Endothelial cell (in vitro differentiated cells): ENCODE measurements at regions not wholly inside any gene's neighbourhood (a gene's known extent, or its start where the extent isn't known, plus 50 kb on each side); places are given as distances from the start of the nearest gene placed in this dataset.

Experiments
- DNase-seq: peaks from one replicate; pipeline ENCODE4 v3.0.0; 2021; ENCODE audit warnings: low spot score
- H3K27ac Mint-ChIP-seq: one replicate; pipeline ENCODE4 v1.8.0; 2021; ENCODE audit warnings: mixed read lengths, inconsistent platforms; ENCODE audit not compliant: unreplicated experiment
- H3K27me3 Mint-ChIP-seq: one replicate; pipeline ENCODE4 v1.8.0; 2021; ENCODE audit warnings: mild to moderate bottlenecking, moderate library complexity, mixed read lengths, inconsistent platforms; ENCODE audit not compliant: unreplicated experiment
- H3K36me3 Mint-ChIP-seq: one replicate; pipeline ENCODE4 v1.8.0; 2021; ENCODE audit warnings: mild to moderate bottlenecking, low read depth, mixed read lengths, inconsistent platforms; ENCODE audit not compliant: unreplicated experiment
- H3K4me1 Mint-ChIP-seq: one replicate; pipeline ENCODE4 v1.8.0; 2021; ENCODE audit warnings: mild to moderate bottlenecking, mixed read lengths, inconsistent platforms; ENCODE audit not compliant: unreplicated experiment
- H3K4me3 Mint-ChIP-seq: one replicate; pipeline ENCODE4 v1.8.0; 2021; ENCODE audit warnings: mild to moderate bottlenecking, mixed read lengths, inconsistent platforms; ENCODE audit not compliant: unreplicated experiment
- H3K9me3 Mint-ChIP-seq: one replicate; pipeline ENCODE4 v1.8.0; 2021; ENCODE audit warnings: mixed read lengths, inconsistent platforms; ENCODE audit not compliant: unreplicated experiment
- TF ChIP-seq, protein P1 (sequence below): fragments of 200-600 bp; sonication (generic); IDR thresholded peaks from one replicate; pipeline ENCODE4 v1.5.0; 2021; ENCODE audit warnings: antibody characterized with exemption; ENCODE audit not compliant: unreplicated experiment

DNA sequence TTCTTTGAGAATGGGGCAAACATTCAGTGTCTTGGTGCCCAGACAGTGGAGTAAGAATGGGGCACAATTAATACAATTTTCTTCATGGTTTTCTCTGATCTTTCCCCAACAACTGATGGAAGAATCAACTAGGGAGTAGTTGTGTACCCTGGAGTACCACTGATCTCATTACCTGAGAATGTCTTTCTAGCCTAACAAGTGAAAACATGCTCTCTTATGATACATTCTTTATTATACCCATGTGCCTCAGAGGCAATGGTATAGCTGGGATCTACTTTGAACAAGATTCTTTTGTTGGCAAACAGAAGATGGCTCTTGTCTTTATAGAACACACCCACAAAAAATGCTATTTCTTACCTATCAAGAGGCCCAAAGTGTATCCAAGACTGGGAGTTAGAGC, 250.6 kb upstream of the CMC1 start:
- Mint-ChIP-seq H3K27ac (no peak overlapping the region), H3K4me1 (no peaks in the 10 kb centered on the region), H3K4me3 (no peak overlapping the region), H3K27me3 (no peaks in the 10 kb centered on the region), H3K36me3 (no peaks in the 10 kb centered on the region), H3K9me3 (no peaks in the 10 kb centered on the region)
- TF ChIP-seq, protein P1, sequence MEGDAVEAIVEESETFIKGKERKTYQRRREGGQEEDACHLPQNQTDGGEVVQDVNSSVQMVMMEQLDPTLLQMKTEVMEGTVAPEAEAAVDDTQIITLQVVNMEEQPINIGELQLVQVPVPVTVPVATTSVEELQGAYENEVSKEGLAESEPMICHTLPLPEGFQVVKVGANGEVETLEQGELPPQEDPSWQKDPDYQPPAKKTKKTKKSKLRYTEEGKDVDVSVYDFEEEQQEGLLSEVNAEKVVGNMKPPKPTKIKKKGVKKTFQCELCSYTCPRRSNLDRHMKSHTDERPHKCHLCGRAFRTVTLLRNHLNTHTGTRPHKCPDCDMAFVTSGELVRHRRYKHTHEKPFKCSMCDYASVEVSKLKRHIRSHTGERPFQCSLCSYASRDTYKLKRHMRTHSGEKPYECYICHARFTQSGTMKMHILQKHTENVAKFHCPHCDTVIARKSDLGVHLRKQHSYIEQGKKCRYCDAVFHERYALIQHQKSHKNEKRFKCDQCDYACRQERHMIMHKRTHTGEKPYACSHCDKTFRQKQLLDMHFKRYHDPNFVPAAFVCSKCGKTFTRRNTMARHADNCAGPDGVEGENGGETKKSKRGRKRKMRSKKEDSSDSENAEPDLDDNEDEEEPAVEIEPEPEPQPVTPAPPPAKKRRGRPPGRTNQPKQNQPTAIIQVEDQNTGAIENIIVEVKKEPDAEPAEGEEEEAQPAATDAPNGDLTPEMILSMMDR: no peak
- DNase-seq: no peak

DNA sequence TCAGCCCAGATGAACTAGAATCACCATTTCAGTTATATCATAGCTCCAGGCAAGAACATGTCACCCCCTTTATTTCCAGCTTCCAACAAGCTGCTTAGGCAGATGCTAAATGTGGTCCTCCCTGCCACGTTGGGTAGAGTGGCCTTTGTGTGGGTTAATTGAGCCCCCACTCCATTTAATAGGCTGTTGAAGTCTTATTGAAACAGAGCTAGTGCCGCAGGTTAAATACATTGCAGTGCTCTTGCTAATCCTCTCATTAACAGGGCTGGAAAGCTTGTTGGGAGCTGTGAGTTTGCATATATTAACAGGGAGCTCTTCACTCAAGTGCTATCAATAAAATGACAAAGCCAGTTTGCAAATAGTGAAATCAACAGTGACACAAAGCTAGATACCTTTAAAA, 248.4 kb upstream of the CMC1 start:
- Mint-ChIP-seq H3K9me3 (no peaks in the 10 kb centered on the region), H3K27me3 (peaks cover 1% of the 10 kb centered on the region), H3K36me3 (no peaks in the 10 kb centered on the region), H3K4me3 (no peak overlapping the region), H3K4me1 (no peaks in the 10 kb centered on the region), H3K27ac (no peak overlapping the region)
- no peak for DNase-seq
- TF ChIP-seq, protein P1: no peak

DNA sequence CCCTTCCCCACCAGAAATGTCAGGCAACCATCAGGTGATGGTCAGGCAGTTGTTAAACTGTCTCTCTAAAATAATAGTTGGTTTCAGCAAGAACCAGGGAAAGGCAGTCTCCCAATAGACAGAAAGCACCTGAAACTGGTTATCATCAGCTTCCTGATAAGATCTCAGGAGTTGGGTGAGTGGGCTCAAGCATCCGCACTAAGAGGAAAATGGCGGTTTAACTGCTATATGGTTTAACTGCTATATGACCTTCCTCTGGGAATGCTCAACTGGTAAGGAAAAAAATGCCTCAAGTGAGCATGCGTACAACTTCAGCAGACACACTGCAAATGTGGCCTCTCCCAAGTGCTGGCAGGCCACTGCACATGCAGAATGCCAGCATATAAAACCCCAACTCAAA, 240.8 kb upstream of the CMC1 start:
- Mint-ChIP-seq H3K27me3 (peaks cover 2% of the 10 kb centered on the region), H3K4me1 (no peaks in the 10 kb centered on the region), H3K4me3 (no peak overlapping the region)

DNA sequence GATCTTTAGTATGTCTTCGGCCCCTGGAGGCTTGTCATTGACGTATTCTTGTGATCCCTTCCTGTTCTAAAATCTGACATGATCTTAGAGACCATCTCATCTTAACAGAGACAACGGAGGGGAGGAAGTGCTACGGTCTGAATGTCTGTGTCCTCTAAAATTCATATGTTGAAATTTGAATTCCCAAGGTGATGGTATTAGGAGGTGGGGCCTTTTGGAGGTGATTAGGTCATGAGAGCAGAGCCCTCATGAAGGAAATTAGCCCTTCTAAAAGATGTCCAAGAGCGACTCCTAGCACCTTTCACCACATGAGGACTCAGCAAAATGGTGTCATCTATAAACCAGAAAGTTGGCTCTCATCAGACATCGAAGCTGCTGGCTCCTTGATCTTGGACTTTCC, 233.2 kb upstream of the CMC1 start:
- no peak for DNase-seq
- H3K4me3 Mint-ChIP-seq: no peak overlapping the region
- TF ChIP-seq, protein P1: no peak
- H3K36me3 Mint-ChIP-seq: no peaks in the 10 kb centered on the region
- H3K27me3 Mint-ChIP-seq: no peaks in the 10 kb centered on the region
- H3K4me1 Mint-ChIP-seq: no peaks in the 10 kb centered on the region
- no peaks in the 10 kb centered on the region for H3K9me3 Mint-ChIP-seq
- no peak overlapping the region for H3K27ac Mint-ChIP-seq

More for the DNA sequence above, 240.8 kb upstream of the CMC1 start:
- no peak for DNase-seq
- no peaks in the 10 kb centered on the region for H3K9me3 Mint-ChIP-seq
- H3K27ac Mint-ChIP-seq: no peak overlapping the region
- no peaks in the 10 kb centered on the region for H3K36me3 Mint-ChIP-seq
- TF ChIP-seq, protein P1: no peak

DNA sequence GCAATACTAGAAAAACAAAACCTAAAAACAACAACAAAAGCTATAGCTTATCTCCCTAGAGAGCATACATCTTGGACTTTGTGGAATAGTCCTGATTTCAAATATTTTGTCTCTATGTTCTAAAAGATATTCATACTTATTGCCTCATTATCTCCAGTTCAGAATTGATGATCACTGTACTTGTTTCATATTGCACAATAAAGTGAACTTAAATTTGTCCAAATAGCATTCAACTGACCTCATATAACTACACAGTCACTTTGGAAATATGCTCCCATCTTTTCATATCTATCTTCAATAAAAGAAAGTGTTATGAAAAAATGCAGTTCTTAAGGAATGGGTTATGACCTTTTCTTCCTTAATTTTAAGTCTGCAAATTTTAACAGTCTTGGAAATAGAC, 228.6 kb upstream of the CMC1 start:
- DNase-seq: no peak
- no peak overlapping the region for H3K4me3 Mint-ChIP-seq
- H3K27me3 Mint-ChIP-seq: peaks cover 2% of the 10 kb centered on the region
- TF ChIP-seq, protein P1: no peak
- no peak overlapping the region for H3K27ac Mint-ChIP-seq
- H3K4me1 Mint-ChIP-seq: no peaks in the 10 kb centered on the region
- H3K36me3 Mint-ChIP-seq: no peaks in the 10 kb centered on the region
- no peaks in the 10 kb centered on the region for H3K9me3 Mint-ChIP-seq
